K562 (cell line): ENCODE measurements at regions not wholly inside any gene's neighbourhood (a gene's known extent, or its start where the extent isn't known, plus 50 kb on each side); places are given as distances from the start of the nearest gene placed in this dataset.

Experiments
- ATAC-seq: fragments of 200-7000 bp; cut with Tn5 transposase; 3 replicates; pipeline ENCODE4 v1.9.1; 2020; ENCODE audit warnings: moderate library complexity
- BruUV-seq: library from RNA; stranded (reverse); fragments of 400-500 nt; replicated peaks from 2 replicates; lab custom pipeline; 2021; lab: Mats Ljungman, UMichigan
- CTCF ChIA-PET: fragments of 300-600 bp; formaldehyde crosslinking; extraction: SDS; loops from one replicate; lab custom pipeline; 2021; ENCODE audit warnings: low intra/inter-chr PET ratio; lab: Yijun Ruan, JAX
- POLR2A ChIA-PET: fragments of 300-600, 350-650 bp; sonication (Branson Sonifier 250); formaldehyde crosslinking; extraction: SDS; loops from one replicate; lab custom pipeline; 2021; ENCODE audit warnings: antibody characterized with exemption, inconsistent platforms; lab: Yijun Ruan, JAX
- DNase-seq, 4 experiments: peaks; one replicate each; pipeline versions ENCODE4 v3.0.0 to v3.0.0-alpha.2; 2011 to 2018; ENCODE audit warnings: low spot score in 3 of 4, mixed read lengths in 3 of 4; ENCODE audit errors: extremely low read depth in 1 of 4
- FAIRE-seq: peaks from 2 replicates; lab custom pipeline; 2011; peaks lifted over from hg19 to GRCh38; lab: Jason Lieb, UNC
- H2AFZ ChIP-seq: 2 replicates; pipeline ENCODE4 v1.6.0; 2011; ENCODE audit warnings: low read depth, low read length, control low read depth, inconsistent platforms
- H3K27ac ChIP-seq: fragments of 200-600 bp; 3 replicates; pipeline ENCODE4 v1.8.0; 2011; ENCODE audit warnings: low read depth, mild to moderate bottlenecking, control low read depth, inconsistent platforms, low read length, moderate library complexity, mixed read lengths; ENCODE audit errors: extremely low read depth
- H3K27me3 ChIP-seq, 2 experiments: fragments of 300-600 bp in 1 of 2; 2 replicates in 1 of 2; 3 replicates in 1 of 2; pipeline versions ENCODE4 v1.6.0 to v1.8.0; 2011; ENCODE audit warnings: inconsistent platforms in 2 of 2, low read length in 2 of 2, mild to moderate bottlenecking in 1 of 2, mixed read lengths in 1 of 2, moderate library complexity in 1 of 2; ENCODE audit not compliant: control insufficient read depth in 2 of 2, insufficient read depth in 2 of 2
- H3K36me3 ChIP-seq: fragments of 300-600 bp; 3 replicates; pipeline ENCODE4 v1.8.0; 2011; ENCODE audit warnings: mild to moderate bottlenecking, low read length, inconsistent platforms; ENCODE audit not compliant: control insufficient read depth, insufficient read depth
- H3K4me1 ChIP-seq, 2 experiments: fragments of 200-600 bp in 1 of 2; replicated peaks in 1 of 2; 2 replicates in 1 of 2; 3 replicates in 1 of 2; pipeline versions ENCODE4 v1.5.1 to v1.8.0; 2011; ENCODE audit warnings: inconsistent platforms in 2 of 2, low read length in 2 of 2, mild to moderate bottlenecking in 1 of 2, mixed read lengths in 1 of 2, moderate library complexity in 1 of 2; ENCODE audit not compliant: control insufficient read depth in 2 of 2, insufficient read depth in 2 of 2
- H3K4me2 ChIP-seq: 2 replicates; pipeline ENCODE4 v1.6.1; 2011; ENCODE audit warnings: low read length, control low read depth, inconsistent platforms, mixed read lengths; ENCODE audit not compliant: insufficient read depth
- H3K4me3 ChIP-seq: fragments of 200-600 bp; sonication (generic), shearing (Covaris generic); 2 replicates; pipeline ENCODE4 v1.5.1; 2016; ENCODE audit warnings: control low read depth, inconsistent platforms
- H3K79me2 ChIP-seq: fragments of 200-600 bp; 3 replicates; pipeline ENCODE4 v1.8.0; 2011; ENCODE audit warnings: low read length, inconsistent platforms; ENCODE audit not compliant: control insufficient read depth, insufficient read depth
- H3K9ac ChIP-seq, 2 experiments: 2 replicates each; pipeline versions ENCODE4 v1.6.0 to v1.6.1; 2011; ENCODE audit warnings: low read depth in 2 of 2, low read length in 2 of 2, control low read depth in 1 of 2, inconsistent platforms in 1 of 2, mild to moderate bottlenecking in 1 of 2, mixed read lengths in 1 of 2; ENCODE audit not compliant: insufficient read depth in 1 of 2
- H3K9me1 ChIP-seq: one replicate; pipeline ENCODE4 v1.6.0; 2011; ENCODE audit warnings: inconsistent platforms, mild to moderate bottlenecking, low read length, moderate library complexity; ENCODE audit not compliant: control insufficient read depth, insufficient read depth
- H3K9me3 ChIP-seq: replicated peaks from 2 replicates; pipeline ENCODE4 v1.5.1; 2011; ENCODE audit warnings: low read depth, low read length, inconsistent platforms; ENCODE audit not compliant: control insufficient read depth, insufficient read depth
- H4K20me1 ChIP-seq: replicated peaks from 2 replicates; pipeline ENCODE4 v1.6.1; 2011; ENCODE audit warnings: low read length, inconsistent platforms, mixed read lengths; ENCODE audit not compliant: control insufficient read depth, insufficient read depth
- FOXJ3 ChIP-seq: sonication (generic); formaldehyde crosslinking; IDR thresholded peaks from 2 replicates; pipeline ENCODE4 v1.4.0; 2020; ENCODE audit warnings: mild to moderate bottlenecking, missing genetic modification reagents
- SRF ChIP-seq, 2 experiments: fragments of 250-450, 450-650 bp in 1 of 2; sonication (Bioruptor Pico) in 1 of 2; sonication (generic) in 1 of 2; formaldehyde crosslinking; IDR thresholded peaks; 2 replicates each; pipeline versions ENCODE4 v1.5.0 to v1.5.1; 2020 to 2022; ENCODE audit warnings: mild to moderate bottlenecking in 1 of 2, missing genetic modification reagents in 1 of 2
- WGBS: fragments of 100-300 bp; shearing (Covaris generic); methylation state at CpG from one replicate; pipeline ENCODE4 v1.1.6; 2016; ENCODE audit warnings: low coverage, mixed read lengths; ENCODE audit not compliant: insufficient coverage; ENCODE audit errors: missing lambda C conversion rate; 5-methylcytosine and 5-hydroxymethylcytosine counted together
- in situ Hi-C: fragments of 300-500 bp; cut with MboI; formaldehyde crosslinking; loops from 4 replicates; pipeline ENCODE4 v1.15.0; 2018; ENCODE audit warnings: inconsistent platforms, mixed read lengths
- intact Hi-C: fragments of 100-400 bp; cut with micrococcal nuclease; formaldehyde crosslinking; loops from 2 replicates; pipeline ENCODE4 v1.14.2; 2022
- TF ChIP-seq, protein P1 (sequence below): fragments of 250-450 bp; sonication (Bioruptor Pico); IDR thresholded peaks from 2 replicates; pipeline ENCODE4 v1.4.0; 2020
- TF ChIP-seq, protein P2 (sequence below): fragments of 450-650 bp; formaldehyde crosslinking; IDR thresholded peaks from 2 replicates; pipeline ENCODE4 v1.4.0; 2022; ENCODE audit warnings: missing genetic modification characterization

DNA sequence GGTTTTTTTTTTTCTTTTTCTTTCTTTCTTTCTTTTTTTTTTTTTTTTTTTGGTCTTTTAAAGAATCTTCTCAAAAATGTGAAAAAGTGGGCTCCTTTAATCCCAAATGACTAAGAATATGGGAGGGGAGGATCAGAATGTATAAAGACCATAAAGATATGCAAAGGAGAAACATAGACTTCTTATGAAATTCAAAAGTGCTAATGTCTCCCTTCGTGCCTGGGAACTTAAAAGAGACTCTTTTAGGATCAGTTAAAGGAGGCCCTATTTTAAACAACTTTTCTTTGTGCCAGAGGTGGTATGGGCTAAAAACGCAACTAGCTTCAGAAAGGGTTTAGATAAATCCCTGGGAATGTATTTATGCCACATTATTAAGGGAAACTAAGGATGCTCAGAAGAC lies 54.2 kb upstream of the KAZN start:
- Histone ChIP-seq H3K9ac (no peak overlapping the region), H3K79me2 (no peaks in the 10 kb centered on the region), H3K36me3 (no peaks in the 10 kb centered on the region), H3K9me1 (no peaks in the 10 kb centered on the region), H4K20me1 (no peaks in the 10 kb centered on the region), H3K4me2 (no peak overlapping the region), H3K27ac (no peak overlapping the region), H3K9me3 (peaks cover 9% of the 10 kb centered on the region), H3K4me3 (no peak overlapping the region), H2AFZ (no peak overlapping the region), H3K4me1 (peaks cover 0 to 15% of the 10 kb centered on the region in 2 experiments; a peak in 4 of 5 replicates), H3K27me3 (peaks cover 0 to 16% of the 10 kb centered on the region in 2 experiments; a peak in 4 of 5 replicates)
- BruUV-seq, result no TSS peak
- TF ChIP-seq SRF (CRISPR knock-in tag; IDR thresholded peaks at IDR 0.05) (no peak), FOXJ3 (no peak)
- TF ChIP-seq, protein P1, sequence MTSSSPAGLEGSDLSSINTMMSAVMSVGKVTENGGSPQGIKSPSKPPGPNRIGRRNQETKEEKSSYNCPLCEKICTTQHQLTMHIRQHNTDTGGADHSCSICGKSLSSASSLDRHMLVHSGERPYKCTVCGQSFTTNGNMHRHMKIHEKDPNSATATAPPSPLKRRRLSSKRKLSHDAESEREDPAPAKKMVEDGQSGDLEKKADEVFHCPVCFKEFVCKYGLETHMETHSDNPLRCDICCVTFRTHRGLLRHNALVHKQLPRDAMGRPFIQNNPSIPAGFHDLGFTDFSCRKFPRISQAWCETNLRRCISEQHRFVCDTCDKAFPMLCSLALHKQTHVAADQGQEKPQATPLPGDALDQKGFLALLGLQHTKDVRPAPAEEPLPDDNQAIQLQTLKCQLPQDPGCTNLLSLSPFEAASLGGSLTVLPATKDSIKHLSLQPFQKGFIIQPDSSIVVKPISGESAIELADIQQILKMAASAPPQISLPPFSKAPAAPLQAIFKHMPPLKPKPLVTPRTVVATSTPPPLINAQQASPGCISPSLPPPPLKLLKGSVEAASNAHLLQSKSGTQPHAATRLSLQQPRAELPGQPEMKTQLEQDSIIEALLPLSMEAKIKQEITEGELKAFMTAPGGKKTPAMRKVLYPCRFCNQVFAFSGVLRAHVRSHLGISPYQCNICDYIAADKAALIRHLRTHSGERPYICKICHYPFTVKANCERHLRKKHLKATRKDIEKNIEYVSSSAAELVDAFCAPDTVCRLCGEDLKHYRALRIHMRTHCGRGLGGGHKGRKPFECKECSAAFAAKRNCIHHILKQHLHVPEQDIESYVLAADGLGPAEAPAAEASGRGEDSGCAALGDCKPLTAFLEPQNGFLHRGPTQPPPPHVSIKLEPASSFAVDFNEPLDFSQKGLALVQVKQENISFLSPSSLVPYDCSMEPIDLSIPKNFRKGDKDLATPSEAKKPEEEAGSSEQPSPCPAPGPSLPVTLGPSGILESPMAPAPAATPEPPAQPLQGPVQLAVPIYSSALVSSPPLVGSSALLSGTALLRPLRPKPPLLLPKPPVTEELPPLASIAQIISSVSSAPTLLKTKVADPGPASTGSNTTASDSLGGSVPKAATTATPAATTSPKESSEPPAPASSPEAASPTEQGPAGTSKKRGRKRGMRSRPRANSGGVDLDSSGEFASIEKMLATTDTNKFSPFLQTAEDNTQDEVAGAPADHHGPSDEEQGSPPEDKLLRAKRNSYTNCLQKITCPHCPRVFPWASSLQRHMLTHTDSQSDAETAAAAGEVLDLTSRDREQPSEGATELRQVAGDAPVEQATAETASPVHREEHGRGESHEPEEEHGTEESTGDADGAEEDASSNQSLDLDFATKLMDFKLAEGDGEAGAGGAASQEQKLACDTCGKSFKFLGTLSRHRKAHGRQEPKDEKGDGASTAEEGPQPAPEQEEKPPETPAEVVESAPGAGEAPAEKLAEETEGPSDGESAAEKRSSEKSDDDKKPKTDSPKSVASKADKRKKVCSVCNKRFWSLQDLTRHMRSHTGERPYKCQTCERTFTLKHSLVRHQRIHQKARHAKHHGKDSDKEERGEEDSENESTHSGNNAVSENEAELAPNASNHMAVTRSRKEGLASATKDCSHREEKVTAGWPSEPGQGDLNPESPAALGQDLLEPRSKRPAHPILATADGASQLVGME (CRISPR knock-in tag), result no peak
- TF ChIP-seq, protein P2, sequence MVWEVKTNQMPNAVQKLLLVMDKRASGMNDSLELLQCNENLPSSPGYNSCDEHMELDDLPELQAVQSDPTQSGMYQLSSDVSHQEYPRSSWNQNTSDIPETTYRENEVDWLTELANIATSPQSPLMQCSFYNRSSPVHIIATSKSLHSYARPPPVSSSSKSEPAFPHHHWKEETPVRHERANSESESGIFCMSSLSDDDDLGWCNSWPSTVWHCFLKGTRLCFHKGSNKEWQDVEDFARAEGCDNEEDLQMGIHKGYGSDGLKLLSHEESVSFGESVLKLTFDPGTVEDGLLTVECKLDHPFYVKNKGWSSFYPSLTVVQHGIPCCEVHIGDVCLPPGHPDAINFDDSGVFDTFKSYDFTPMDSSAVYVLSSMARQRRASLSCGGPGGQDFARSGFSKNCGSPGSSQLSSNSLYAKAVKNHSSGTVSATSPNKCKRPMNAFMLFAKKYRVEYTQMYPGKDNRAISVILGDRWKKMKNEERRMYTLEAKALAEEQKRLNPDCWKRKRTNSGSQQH (CRISPR knock-in tag), result no peak
- CTCF ChIA-PET, result no interaction called here
- DNase-seq, result no peak
- intact Hi-C loops (no loop called here), in situ Hi-C loops (no loop called here)
- POLR2A ChIA-PET, result no interaction called here
- WGBS, result 6% methylated on average over 2 of the region's 2 CpGs
- no peak for FAIRE-seq
- no peak for ATAC-seq
